ENCODE measurements at regions not wholly inside any gene's neighbourhood (a gene's known extent, or its start where the extent isn't known, plus 50 kb on each side); places are given as distances from the start of the nearest gene placed in this dataset.

- TF ChIP-seq CTCF (IDR thresholded peaks at IDR 0.05), result no peak
- no peak for TF ChIP-seq POLR2AphosphoS5 (IDR thresholded peaks at IDR 0.05; ENCODE audit: low read depth, low read length)
- no peak for TF ChIP-seq TCF12 (IDR thresholded peaks at IDR 0.05)
- no peak for TF ChIP-seq SMC3 (IDR thresholded peaks at IDR 0.05; ENCODE audit: low read depth, low read length)
- TF ChIP-seq RFX5 (IDR thresholded peaks at IDR 0.05; ENCODE audit: low read length), result no peak
- no peak for TF ChIP-seq TAF1 (IDR thresholded peaks at IDR 0.05; ENCODE audit: borderline replicate concordance, low read depth, low read length)
- no peak for TF ChIP-seq YY1 (IDR thresholded peaks at IDR 0.05; ENCODE audit: low read depth)
- TF ChIP-seq IRF3 (IDR thresholded peaks at IDR 0.05; ENCODE audit: low read depth, low read length), result no peak
- no peak for TF ChIP-seq EZH2phosphoT487 (IDR thresholded peaks at IDR 0.05; ENCODE audit: borderline replicate concordance, low read depth)
- no peak for TF ChIP-seq EP300 (IDR thresholded peaks at IDR 0.05; ENCODE audit: borderline replicate concordance in 1 of 2, low read depth in 1 of 2, low read length in 1 of 2)
- no peak for TF ChIP-seq USF2 (IDR thresholded peaks at IDR 0.05; ENCODE audit: borderline replicate concordance, low read depth, low read length)
Measured at GRCh38 chr5:68395926-68396511, 180.5 kb downstream of the PIK3R1 start.
